Stimulated activated CD8-positive, alpha-beta memory T cell treated with anti-CD3 and anti-CD28 coated beads, Interleukin-2, amount 100 ng/mL, for 1 hour (primary cell): ENCODE measurements at regions not wholly inside any gene's neighbourhood (a gene's known extent, or its start where the extent isn't known, plus 50 kb on each side); places are given as distances from the start of the nearest gene placed in this dataset.
"Not testable (repeated sequence)": the region's sequence is repeated elsewhere in the genome, so short reads cannot be mapped to it uniquely, and the experiment has no call there.

Experiments
- DNase-seq, 2 donors: peaks; one replicate each; pipeline ENCODE4 v3.0.0-alpha.2; 2020; ENCODE audit warnings: low read depth in 2 of 2

- DNase-seq: no peak
These were observed 104.7 kb upstream of the TRIM2 start for GRCh38 chr4:153099391-153100140.

- DNase-seq: not testable (repeated sequence)
These were observed 97.5 kb upstream of the TRIM2 start for GRCh38 chr4:153106736-153107135.

GRCh38 chr4:153107246-153107645, 97.0 kb upstream of the TRIM2 start:
- DNase-seq: no peak

GRCh38 chr4:153109296-153109849, 94.9 kb upstream of the TRIM2 start:
- no peak for DNase-seq

GRCh38 chr4:153110739-153111138, 93.5 kb upstream of the TRIM2 start:
- DNase-seq: no peak

- DNase-seq: no peak
These were observed 92.7 kb upstream of the TRIM2 start for GRCh38 chr4:153111426-153112040.

GRCh38 chr4:153112041-153112441, 92.2 kb upstream of the TRIM2 start:
- no peak for DNase-seq

GRCh38 chr4:153113061-153113837, 91.0 kb upstream of the TRIM2 start:
- DNase-seq: no peak

GRCh38 chr4:153113838-153114105, 90.5 kb upstream of the TRIM2 start:
- no peak for DNase-seq

- no peak for DNase-seq
These were observed 89.4 kb upstream of the TRIM2 start for GRCh38 chr4:153114771-153115321.

- DNase-seq: peak; percentile 52 to 61
These were observed 88.6 kb upstream of the TRIM2 start for GRCh38 chr4:153115322-153116290.

GRCh38 chr4:153116291-153116680, 88.0 kb upstream of the TRIM2 start:
- DNase-seq: no peak

- DNase-seq: no peak
These were observed 87.4 kb upstream of the TRIM2 start for GRCh38 chr4:153116801-153117200.

GRCh38 chr4:153117554-153117953, 86.7 kb upstream of the TRIM2 start:
- DNase-seq: no peak

GRCh38 chr4:153119626-153120025, 84.6 kb upstream of the TRIM2 start:
- DNase-seq: no peak

- no peak for DNase-seq
These were observed 84.0 kb upstream of the TRIM2 start for GRCh38 chr4:153120235-153120634.

GRCh38 chr4:153122855-153123254, 81.4 kb upstream of the TRIM2 start:
- DNase-seq: no peak

- no peak for DNase-seq
These were observed 78.1 kb upstream of the TRIM2 start for GRCh38 chr4:153126137-153126536.

GRCh38 chr4:153127760-153128494, 76.3 kb upstream of the TRIM2 start:
- DNase-seq: peak; percentile 66 to 75

GRCh38 chr4:153131596-153131995, 72.6 kb upstream of the TRIM2 start:
- DNase-seq: no peak

- no peak for DNase-seq
These were observed 67.1 kb upstream of the TRIM2 start for GRCh38 chr4:153137159-153137558.
